ENCODE measurements at regions not wholly inside any gene's neighbourhood (a gene's known extent, or its start where the extent isn't known, plus 50 kb on each side); places are given as distances from the start of the nearest gene placed in this dataset.

- TF ChIP-seq CTCF (IDR thresholded peaks at IDR 0.05): no peak
- no peak for TF ChIP-seq POLR2A (IDR thresholded peaks at IDR 0.05; ENCODE audit: low read depth)
Measured at GRCh38 chr4:29075366-29075765, 1644.8 kb upstream of the PCDH7 start.

All from esophagus muscularis mucosa (tissue), 3 donors.